IPS-NIHi7 (cell line): ENCODE measurements at regions not wholly inside any gene's neighbourhood (a gene's known extent, or its start where the extent isn't known, plus 50 kb on each side); places are given as distances from the start of the nearest gene placed in this dataset.

ENCODE experiments used
- DNase-seq: peaks from one replicate; pipeline ENCODE4 v3.0.0; 2012; ENCODE audit warnings: mixed read lengths; ENCODE audit errors: extremely low spot score

DNA sequence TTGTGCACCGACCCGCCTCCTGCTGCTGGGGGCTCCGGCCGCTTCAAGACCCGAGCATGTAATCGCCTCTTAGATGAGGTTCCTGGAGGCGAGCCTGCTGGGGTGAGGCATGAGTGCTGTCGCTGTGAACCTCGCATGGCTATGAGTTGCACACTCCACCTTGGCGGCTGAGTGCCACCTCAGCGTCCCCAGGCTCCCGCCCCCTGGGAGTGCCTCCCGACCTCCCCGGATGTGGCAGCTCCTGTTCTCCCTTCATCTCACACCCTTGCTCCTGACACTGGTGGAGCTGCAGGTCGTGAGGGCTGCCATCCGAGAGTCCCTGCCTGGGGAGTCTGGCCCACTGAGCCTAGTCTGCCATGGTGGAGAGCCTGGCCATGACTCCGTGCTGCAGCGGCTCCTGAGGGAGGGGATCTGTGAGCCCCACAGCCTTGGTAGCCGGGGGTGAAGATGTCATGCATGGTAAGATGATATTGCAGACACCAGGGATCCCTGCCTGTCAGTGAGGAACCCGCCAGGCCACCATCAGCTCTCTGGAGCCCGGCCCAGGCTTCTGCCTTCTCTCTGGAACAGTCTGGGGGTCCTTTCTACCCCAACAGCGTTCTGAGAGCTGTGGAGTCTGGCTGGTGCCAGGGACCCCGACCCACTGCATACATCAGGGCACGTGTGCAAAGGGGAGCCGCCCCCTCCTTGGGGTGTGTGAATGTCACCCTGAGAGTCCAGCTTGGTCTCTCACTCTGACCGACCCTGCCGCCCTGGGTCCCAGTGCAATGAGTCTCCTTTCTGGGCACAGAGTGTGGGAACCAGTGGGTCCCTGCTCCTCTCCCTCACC is 61.6 kb upstream of the HS6ST1 start:
- DNase-seq = no peak

DNA sequence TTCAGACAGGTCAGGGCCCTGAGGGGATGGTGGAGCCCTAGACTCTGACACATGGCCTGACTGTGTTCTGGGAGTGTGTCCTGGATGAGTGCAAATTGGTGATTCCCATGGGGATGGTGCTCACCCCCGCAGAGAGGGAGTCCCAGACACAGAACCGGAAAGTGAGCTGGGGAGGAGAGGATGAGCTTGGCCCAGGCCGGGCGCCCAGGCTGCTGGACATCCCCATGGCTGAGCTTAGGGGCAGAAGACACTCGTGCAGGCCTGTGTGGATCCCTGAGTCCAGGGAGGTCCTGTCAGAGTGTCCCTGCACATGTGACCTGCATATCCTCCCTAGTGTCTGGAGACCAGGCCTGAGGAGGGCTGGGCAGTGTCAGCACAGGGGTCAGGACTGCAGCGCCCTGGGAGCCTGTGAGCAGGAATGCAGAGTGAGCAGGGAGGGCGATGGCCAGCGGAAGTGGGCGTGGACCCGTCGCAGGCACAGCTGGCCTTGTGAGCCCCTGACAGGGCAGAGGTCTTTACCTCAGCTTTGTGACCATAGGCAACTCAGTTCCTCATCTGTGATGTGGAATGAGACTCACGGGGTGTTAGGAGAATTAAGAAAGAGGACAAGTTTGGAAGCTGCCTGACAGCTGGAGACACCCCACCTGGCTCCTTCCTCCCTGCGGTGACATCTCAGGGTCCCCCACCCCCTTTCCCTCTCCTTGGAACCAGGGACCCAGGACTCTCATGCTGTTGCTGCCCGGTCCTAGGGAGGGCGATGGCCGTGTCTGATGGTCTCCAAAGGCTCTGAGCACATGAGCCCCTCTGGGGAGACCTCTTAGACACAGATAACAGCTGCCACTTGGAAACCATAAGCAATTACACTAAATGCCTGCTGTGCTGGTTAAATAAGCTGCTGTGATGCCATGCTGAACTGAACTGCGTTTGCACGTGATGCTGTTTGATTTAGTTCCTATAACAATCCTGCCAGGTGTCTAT is 62.6 kb upstream of the HS6ST1 start:
- DNase-seq = no peak

DNA sequence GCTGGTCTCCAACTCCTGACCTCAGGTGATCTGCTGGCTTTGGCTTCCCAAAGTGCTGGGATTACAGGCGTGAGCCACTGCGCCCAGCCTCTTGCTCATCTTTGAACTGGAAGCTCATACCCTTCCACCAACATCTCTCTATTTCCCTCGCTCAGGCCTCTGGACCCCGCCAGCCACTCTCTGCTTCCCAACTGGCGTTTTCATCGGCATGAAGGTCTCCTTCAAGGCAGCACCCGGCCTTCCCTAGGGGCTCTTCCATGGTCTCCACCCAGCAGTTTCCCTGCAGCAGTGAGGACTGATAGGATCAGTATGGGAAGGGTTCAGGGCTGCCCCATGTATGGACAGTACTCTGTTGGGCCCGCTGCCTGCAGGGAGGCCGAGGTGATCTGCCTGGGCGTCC is 65.8 kb upstream of the HS6ST1 start:
- DNase-seq = no peak

DNA sequence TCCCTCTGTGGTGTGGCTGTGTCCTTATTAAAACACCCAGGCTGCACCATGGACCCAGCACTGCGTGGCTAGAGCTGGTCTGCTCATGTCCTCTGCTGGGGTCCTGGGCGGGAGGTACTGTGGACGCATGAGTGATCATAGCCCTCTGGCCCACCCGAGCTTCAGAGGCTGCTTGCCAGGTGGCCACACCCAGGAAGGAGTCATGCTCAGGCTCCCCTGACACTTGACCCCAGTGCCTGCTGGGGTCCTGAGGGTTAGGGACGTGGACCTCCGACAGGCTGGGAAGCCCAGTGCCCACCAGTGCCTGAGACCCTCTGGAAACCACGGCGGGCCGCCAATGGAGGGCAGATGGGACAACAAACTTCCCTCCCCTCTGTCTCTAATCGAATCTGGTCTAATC is 66.3 kb upstream of the HS6ST1 start:
- DNase-seq = no peak

DNA sequence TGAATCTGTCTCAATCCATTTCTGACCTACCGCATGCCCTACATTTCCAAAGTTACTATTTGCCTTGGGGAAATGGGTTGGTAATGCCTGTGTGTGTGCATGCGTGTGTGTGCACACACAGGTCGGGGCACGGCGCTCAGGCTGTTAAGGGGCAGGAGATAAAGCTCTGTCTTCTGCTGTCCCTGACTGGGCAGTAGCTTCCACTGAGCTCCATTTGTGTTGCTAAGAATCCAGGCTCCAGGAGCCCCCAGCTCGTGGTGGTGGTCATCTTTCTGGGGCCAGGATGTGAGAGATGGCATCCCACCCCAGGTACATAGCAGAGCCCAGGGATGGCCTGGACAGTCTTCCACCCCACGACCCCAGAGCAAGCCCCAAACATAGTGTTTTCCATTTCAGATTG is 66.7 kb upstream of the HS6ST1 start:
- no peak for DNase-seq

DNA sequence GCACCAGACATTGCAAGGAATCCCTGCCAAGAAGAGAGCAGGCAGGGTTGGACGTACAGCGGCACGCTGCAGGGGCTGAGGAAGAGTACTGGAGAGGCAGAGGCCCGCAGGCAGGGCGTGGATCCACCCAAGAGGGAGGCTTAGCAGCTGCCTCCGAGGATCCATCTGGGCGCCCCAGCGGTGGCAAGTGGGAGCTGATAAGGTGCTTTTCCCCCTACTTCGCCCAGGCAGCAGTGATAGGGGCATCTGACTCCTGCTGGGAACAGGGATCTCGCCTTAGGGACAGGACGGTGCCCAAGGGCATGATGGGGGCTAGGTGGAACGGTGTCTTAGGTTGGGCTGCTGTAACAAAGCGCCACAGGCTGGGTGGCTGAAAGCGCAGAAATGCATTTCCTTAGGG is 67.4 kb upstream of the HS6ST1 start:
- no peak for DNase-seq

DNA sequence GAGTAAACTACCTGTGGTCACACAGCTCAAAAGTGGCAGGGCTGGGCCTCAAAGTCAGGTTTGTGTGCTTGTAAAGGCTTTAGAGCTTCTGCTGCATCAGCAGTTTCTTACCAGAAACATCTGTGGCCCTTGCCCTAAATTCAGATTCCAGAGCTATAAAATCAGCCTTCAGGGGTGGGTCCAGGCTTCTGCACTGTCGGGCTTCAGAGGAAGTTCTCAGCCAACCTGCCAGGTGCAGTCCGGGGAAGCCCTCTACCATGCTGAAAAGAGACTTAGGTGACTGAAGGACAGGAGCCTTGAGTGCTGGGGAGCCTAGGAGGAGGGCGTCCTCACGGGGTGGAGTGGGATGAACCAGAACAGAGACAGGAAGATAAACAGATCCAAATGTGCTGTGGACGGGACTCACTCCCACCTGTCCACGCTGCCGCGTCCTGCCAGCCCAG is 69.9 kb upstream of the HS6ST1 start:
- DNase-seq = no peak

DNA sequence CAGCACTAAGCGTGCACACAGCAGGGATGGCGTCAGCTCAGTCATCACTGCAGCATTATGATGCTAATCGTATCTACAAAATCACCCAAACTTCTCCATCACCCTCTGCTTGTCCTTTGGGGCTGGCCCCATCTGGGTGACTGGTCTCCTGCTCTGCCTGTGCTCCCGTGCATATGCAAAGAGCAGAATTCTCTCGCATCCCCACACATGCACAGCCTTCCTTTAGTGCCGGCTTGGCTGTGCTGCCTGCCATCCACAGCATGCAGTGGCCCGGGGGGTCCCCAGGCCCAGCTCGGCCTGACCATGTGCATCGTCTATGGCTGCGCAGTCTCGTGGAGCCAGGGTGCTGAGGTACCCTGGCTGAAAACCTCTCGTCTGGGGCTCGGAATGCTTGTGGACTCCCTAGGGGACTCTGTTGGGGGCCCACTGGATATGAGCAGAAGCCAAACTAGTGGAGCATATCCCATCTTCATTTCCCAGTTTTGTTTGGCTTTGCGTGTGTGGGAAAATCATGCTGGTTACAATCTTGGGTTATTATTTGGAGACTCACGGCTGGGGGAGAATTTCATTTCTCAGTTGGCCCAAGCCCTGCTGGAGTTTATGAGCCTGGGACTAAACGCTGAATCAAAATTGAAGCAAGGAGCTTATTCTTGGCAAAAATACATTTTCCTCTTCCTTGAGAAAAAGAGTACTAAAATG is 70.9 kb upstream of the HS6ST1 start:
- no peak for DNase-seq

DNA sequence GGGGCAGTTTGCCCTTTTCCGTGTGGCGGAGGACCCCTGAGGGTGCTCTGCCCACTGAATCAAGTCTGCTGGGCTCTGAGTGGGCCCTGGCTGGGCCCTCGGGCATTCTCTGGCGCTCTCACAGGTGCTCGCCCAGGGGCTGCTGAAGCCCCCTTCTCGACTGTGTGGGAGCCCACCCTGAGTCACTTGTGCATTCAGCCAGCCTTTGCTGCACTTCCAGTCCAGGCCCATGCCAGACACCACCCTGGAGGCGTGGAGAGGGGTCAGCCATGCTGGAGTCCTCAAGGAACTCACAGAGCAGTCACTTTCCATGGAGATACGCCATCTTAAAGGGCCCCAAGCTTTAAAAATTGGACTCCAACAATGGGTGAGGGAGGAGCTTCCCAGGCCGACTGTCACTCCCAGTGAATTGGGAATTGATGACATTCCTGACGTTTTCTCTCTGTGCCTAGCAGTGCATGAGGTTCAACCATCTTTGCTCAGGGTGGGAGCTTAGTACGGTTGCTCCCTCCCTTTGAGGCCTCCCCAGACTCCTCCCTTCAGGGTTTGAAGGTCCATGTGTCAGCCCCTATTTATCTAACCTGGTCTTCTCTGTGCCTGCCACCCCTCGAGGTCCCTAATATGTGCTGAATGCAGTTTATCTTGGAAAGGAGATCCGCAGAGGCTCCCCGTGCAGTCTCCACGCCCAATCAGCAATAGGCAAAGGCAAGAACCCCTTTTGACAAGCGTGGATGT is 71.8 kb upstream of the HS6ST1 start:
- DNase-seq = no peak

DNA sequence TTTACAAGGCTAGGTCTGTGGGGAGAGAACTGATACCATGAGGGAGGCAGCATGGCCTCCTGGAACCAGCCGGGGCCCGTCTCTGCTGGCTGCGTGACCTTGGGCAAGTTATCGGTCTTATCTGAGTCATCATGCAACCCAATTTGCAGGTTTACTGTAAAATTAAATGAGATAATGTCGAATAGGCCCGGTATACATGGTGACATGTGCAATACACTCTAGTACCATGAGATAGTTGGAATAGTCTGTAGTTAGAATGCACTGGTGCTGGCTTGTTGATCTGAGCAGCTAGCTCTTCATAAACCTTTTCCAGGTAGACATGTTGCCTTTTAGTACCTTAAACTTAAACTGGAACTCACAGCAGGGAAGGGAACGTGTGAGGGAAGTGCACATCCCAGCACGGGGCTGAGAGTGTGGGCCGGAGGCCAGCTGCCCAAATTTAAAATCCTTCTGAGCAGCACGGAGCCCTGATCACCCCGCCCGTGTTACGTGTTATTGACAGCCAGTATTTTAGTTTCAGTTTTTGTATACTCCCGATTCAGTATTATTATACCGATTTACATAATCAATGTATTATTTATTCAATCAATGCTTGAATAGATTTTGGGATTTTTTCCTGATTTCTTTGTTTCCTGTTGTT is 72.4 kb upstream of the HS6ST1 start:
- no peak for DNase-seq

DNA sequence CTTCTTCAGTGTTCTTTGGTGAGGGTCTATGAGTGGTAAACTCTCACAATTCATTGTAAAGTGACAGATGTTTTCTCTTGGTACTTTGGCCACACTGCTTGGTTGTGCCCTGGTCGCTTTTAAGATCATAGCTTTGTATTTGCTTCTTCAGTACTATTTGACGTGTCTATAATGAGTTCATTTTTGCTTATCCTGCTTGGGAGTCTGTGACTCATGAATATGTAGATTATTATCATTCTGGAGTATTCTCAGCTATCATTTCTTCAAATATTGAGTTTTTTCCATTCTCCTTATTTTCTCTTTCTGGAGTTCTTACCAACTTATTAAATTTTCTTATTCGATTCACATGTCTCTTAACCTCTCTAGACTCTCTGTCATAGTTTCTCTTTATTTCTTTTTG is 73.0 kb upstream of the HS6ST1 start:
- DNase-seq = no peak

DNA sequence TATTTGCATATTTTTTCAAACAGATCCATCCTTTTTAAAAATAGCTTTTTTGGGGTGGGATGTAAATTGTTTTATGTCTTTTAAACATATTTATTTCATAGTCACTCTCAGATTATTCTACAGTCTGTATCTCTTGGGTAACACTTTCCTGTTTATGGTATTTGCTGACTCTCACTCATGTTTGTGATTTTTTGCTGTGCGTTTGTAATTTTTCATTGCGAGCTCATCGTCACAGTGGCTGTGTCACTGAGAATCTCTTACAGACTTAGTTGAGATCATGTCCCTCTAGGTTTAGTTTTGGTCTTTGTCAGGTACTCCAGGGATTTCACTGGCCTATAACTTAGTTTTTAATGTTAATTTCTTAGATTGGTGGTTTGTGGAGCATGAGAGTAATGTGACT is 73.5 kb upstream of the HS6ST1 start:
- no peak for DNase-seq

DNA sequence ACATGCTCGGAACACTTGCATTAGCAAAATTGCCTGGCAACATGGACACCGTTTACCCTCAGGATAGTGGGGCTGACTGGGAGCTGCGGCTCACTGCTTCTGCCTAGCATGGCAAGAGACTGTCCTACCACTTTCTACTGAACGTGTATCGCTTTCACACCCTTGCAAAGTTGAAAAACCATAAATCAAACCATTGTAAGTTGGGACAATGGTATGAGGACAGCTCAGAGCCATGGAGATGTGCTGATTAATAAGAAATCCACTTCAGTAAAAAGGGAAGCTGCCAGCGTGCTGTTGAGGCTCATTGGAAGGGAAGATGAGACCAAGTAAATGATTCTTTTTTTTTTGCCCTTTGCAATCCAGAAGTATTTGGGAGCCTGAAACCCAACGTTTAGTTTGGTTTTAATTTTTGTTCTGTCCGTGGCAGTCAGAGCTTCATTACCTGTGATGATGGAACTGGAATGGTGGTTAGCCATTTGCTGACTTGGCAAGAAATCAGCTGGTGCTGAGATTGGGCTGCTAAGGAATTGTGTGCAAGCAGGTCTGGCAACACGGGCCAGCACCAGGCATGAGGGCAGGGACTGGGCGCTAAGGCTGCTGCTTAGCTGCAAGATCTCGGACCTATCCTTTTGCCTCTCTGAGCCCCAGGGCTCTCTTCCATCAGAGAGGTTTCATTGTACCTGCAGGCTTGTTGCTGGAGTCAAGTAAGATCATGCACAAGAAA is 75.5 kb upstream of the HS6ST1 start:
- no peak for DNase-seq

DNA sequence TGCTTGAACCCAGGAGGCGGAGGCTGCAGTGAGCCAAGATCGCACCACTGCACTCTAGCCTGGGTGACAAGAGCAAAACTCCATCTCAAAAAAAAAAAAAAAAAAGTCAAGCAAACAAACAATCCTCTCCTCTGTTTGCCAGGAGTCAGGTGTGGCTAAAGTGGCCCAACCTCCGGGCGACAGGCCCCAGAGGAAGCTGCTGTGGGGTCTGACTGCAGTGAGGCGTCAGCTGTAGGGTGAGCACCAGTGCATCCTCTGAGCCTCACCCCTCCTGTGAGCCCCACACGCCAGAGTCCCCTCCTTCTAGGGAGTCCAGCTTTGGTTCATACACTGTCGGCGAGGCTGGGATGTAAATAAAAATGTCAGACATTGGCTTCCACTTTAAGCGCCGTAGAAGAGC is 76.5 kb upstream of the HS6ST1 start:
- DNase-seq = no peak

DNA sequence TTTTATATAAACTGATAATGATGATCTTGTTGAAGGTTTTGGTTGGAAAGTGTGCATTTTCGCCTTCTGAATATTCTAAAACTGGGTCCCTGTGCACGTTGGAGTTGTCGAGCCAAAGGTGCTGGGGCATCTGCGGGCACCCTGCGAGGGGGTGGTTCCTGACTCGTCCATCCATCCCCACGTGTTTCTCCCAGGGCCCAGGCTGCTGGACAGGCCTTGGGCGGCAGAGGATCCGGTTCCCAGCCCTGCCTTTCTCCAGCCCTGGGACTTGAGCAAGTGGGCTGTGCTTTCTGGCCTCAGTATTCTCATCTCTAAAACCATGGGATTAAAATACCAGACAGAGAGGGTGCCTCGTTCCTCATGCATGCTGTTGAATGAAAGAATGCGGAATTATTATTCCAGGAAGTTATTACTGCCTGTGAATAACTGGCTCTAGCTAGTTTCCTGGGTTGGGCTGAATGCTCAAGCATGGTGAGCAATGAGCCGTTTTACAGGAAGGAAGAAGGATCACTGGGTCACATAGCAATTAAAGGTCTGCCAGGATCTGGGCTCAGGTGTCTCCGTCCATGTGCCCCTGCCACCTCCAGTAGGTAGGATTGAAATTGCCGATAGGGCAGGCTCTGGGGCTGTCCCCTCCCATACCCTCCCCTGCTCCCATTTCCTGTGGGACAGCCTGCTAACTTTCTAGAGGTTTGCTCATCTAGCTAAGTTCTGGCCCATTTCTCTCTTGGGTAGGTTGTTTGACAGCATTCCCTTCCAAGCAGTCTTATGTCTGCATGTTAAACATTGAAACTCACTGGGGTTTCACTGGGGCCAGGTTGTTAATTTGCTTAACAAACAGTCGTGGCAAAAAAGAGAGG is 77.2 kb upstream of the HS6ST1 start:
- DNase-seq = no peak

DNA sequence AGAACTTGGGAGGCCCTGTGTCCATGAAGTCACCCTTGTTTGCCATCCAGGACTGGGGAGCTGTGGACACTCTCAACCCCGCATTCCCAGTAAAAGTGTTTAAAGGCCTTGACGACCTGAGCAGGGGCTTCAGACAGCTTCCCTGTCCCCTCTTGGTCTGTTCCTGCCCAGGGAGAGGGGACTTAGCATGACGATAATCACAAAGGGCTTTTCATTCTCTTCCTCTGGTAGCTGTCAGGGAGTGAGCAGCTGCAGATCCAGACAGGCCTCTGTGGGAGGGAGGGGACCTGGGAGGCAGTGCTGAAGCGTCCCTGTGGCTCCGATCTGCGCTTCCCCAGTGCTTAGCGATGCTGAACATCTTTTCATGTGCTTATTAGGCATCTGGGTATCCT is 77.8 kb upstream of the HS6ST1 start:
- peak; percentile 71 for DNase-seq

DNA sequence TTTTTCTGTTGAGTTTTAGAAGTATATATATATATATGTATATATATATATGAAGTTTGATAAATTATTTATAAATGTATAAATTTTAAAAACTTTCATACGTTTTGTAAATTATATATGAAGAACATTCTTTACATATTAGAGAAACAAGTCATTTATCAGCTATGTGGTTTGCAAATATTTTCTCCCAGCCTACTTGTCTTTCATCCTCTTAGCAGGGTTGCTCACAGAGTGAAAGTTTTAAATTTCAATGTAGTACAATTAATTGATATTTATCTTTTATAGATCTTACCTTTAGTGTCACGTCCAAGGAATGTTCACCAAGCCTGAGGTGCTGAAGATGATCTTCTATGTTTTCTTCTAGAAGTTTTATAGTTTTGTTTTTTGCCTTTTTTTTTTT is 78.3 kb upstream of the HS6ST1 start:
- no peak for DNase-seq

DNA sequence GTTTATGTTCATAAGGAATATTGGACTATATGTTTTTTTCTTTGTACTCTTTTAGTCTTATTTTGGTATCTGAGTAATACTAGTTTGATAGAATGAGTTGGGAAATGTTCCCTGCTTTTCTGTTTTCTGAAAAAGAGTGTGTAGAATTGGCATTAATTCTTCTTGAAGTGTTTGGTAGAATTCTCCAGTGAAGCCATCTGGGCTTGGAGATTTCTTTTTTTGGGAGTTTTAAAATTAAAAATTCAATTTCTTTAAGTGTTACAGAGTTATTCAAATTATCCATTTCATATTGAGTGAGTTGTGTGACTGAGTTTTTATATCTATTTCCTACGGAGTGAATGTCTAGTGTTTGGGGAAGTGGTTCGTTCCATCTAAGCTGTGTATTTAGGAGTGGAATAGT is 80.6 kb upstream of the HS6ST1 start:
- DNase-seq = no peak

DNA sequence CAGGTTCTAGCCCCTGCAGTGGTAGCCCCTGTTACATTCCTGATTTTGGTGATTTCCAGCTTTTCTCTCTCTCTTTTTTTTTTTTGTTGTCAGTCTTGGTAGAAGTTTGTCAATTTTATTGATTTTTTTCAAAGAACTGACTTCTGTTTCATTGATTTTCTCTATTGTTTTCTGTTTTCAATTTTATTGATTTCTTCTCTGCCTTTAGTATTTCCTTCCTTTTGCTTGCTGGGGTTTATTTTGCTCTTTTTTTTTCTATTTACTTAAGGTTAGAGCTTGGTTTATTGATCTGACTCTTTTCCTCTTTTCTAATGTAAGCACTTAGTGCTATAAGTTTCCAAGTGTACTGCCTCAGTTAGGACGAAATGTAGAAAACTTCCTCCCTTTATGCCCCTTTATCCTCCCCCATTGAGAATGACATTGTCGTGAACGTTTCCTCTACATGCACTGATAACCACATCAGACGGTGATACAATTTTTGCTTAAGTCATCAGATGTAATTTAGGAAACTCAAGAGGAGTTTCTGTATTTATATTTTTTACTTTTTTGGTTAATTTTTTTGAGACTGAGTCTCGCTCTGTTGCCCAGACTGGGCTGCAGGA is 81.1 kb upstream of the HS6ST1 start:
- no peak for DNase-seq
